Thyroid gland (tissue), 4 donors: ENCODE measurements at regions not wholly inside any gene's neighbourhood (a gene's known extent, or its start where the extent isn't known, plus 50 kb on each side); places are given as distances from the start of the nearest gene placed in this dataset.

Experiments used
- DNase-seq, 2 donors: peaks; one replicate each; pipeline ENCODE4 v3.0.0-alpha.2; 2019
- H3K27ac ChIP-seq, 3 donors: fragments of 200-600 bp; sonication (generic); 1 replicate in 2 of 3; 2 replicates in 1 of 3; pipeline ENCODE4 v1.5.1; 2016 to 2019; ENCODE audit warnings: mild to moderate bottlenecking in 1 of 3, moderate library complexity in 1 of 3
- H3K27me3 ChIP-seq: fragments of 200-600 bp; sonication (generic); one replicate; pipeline ENCODE4 v1.5.1; 2019
- H3K36me3 ChIP-seq, 2 donors: fragments of 200-600 bp; sonication (generic); one replicate each; pipeline ENCODE4 v1.5.1; 2016 to 2019
- H3K4me1 ChIP-seq, 2 donors: fragments of 200-600 bp; sonication (generic); one replicate each; pipeline ENCODE4 v1.5.1; 2017 to 2019
- H3K4me3 ChIP-seq, 3 donors: fragments of 200-600 bp; sonication (generic); replicated peaks in 1 of 3; 1 replicate in 2 of 3; 2 replicates in 1 of 3; pipeline ENCODE4 v1.5.1; 2016; ENCODE audit warnings: mild to moderate bottlenecking in 1 of 3
- H3K9me3 ChIP-seq: fragments of 200-600 bp; sonication (generic); one replicate; pipeline ENCODE4 v1.5.1; 2017
- CTCF ChIP-seq, 6 experiments: fragments of 200-600 bp in 3 of 6; fragments of 450-650 bp in 3 of 6; sonication (generic) in 3 of 6; IDR thresholded peaks; one replicate each; pipeline ENCODE4 v1.5.1; 2016 to 2019; ENCODE audit warnings: antibody characterized with exemption in 6 of 6, mild to moderate bottlenecking in 2 of 6, inconsistent platforms in 1 of 6, moderate library complexity in 1 of 6
- POLR2A ChIP-seq, 2 donors: fragments of 450-650 bp; IDR thresholded peaks; one replicate each; pipeline ENCODE4 v1.6.1; 2017; ENCODE audit warnings: antibody characterized with exemption in 2 of 2, mild to moderate bottlenecking in 2 of 2, moderate library complexity in 1 of 2
- WGBS, 2 donors: methylation state at CpG; one replicate each; pipeline ENCODE4 v1.1.5; 2017; 5-methylcytosine and 5-hydroxymethylcytosine counted together
- intact Hi-C: fragments of 100-400 bp; cut with DNase I; formaldehyde crosslinking; loops from one replicate; pipeline ENCODE4 v1.15.1; 2023

GRCh38 chr2:123116595-123116994, 908.5 kb upstream of the CNTNAP5 start:
- intact Hi-C loops = no loop called here
- Histone ChIP-seq H3K9me3 (no peaks in the 10 kb centered on the region), H3K4me3 (no peak overlapping the region), H3K4me1 (no peaks in the 10 kb centered on the region), H3K27ac (no peak overlapping the region), H3K36me3 (no peaks in the 10 kb centered on the region), H3K27me3 (no peaks in the 10 kb centered on the region)
- TF ChIP-seq POLR2A (IDR thresholded peaks at IDR 0.05) (no peak), CTCF (IDR thresholded peaks at IDR 0.05) (no peak)
- DNase-seq = no peak
- whole genome bisulfite sequencing, 2 donors = 76% methylated on average over 3 of the region's 3 CpGs

- 85 to 86% methylated on average over 3 of the region's 3 CpGs for WGBS, 2 donors
- no peak overlapping the region for H3K4me3 ChIP-seq
- no peaks in the 10 kb centered on the region for H3K36me3 ChIP-seq
- DNase-seq = no peak
- intact Hi-C loops = no loop called here
- H3K27me3 ChIP-seq = no peaks in the 10 kb centered on the region
- H3K9me3 ChIP-seq = no peaks in the 10 kb centered on the region
- no peak overlapping the region for H3K27ac ChIP-seq
- no peaks in the 10 kb centered on the region for H3K4me1 ChIP-seq
- no peak for TF ChIP-seq POLR2A (IDR thresholded peaks at IDR 0.05)
- TF ChIP-seq CTCF (IDR thresholded peaks at IDR 0.05) = no peak
These were observed 897.9 kb upstream of the CNTNAP5 start for GRCh38 chr2:123127236-123127635.

- TF ChIP-seq CTCF (IDR thresholded peaks at IDR 0.05) = no peak
- no peak for TF ChIP-seq POLR2A (IDR thresholded peaks at IDR 0.05)
- no peak for DNase-seq
- Histone ChIP-seq H3K27me3 (no peaks in the 10 kb centered on the region), H3K4me3 (no peak overlapping the region), H3K36me3 (no peaks in the 10 kb centered on the region), H3K27ac (no peak overlapping the region), H3K4me1 (no peaks in the 10 kb centered on the region), H3K9me3 (no peaks in the 10 kb centered on the region)
- WGBS, 2 donors = 60 to 67% methylated on average over 1 of the region's 1 CpG
- intact Hi-C loops = no loop called here
These were observed 896.1 kb upstream of the CNTNAP5 start for GRCh38 chr2:123128951-123129350.

- no peaks in the 10 kb centered on the region for H3K27me3 ChIP-seq
- WGBS, 2 donors = 72 to 74% methylated on average over 4 of the region's 4 CpGs
- no peak overlapping the region for H3K27ac ChIP-seq
- DNase-seq = no peak
- H3K4me3 ChIP-seq = no peak overlapping the region
- no peaks in the 10 kb centered on the region for H3K36me3 ChIP-seq
- H3K4me1 ChIP-seq = no peaks in the 10 kb centered on the region
- TF ChIP-seq CTCF (IDR thresholded peaks at IDR 0.05) (no peak), POLR2A (IDR thresholded peaks at IDR 0.05) (no peak)
- no peaks in the 10 kb centered on the region for H3K9me3 ChIP-seq
- intact Hi-C loops = no loop called here
These were observed 888.7 kb upstream of the CNTNAP5 start for GRCh38 chr2:123136419-123136818.

- Histone ChIP-seq H3K9me3 (no peaks in the 10 kb centered on the region), H3K4me1 (no peaks in the 10 kb centered on the region), H3K36me3 (no peaks in the 10 kb centered on the region), H3K27ac (no peak overlapping the region), H3K27me3 (no peaks in the 10 kb centered on the region), H3K4me3 (no peak overlapping the region)
- DNase-seq = no peak
- 88 to 89% methylated on average over 1 of the region's 1 CpG for WGBS, 2 donors
- no peak for TF ChIP-seq CTCF (IDR thresholded peaks at IDR 0.05)
- TF ChIP-seq POLR2A (IDR thresholded peaks at IDR 0.05) = no peak
- intact Hi-C loops = no loop called here
These were observed 881.0 kb upstream of the CNTNAP5 start for GRCh38 chr2:123144082-123144481.
